H1 (cell line): ENCODE measurements at regions not wholly inside any gene's neighbourhood (a gene's known extent, or its start where the extent isn't known, plus 50 kb on each side); places are given as distances from the start of the nearest gene placed in this dataset.

Experiments
- CTCF ChIA-PET: fragments of 300-600 bp; sonication (Branson Sonifier 250); formaldehyde crosslinking; loops from one replicate; lab custom pipeline; 2021; ENCODE audit not compliant: partially characterized antibody; lab: Charles Lee
- POLR2A ChIA-PET: fragments of 300-600 bp; sonication (Branson Sonifier 250); formaldehyde crosslinking; loops from one replicate; lab custom pipeline; 2021; ENCODE audit warnings: inconsistent platforms; ENCODE audit not compliant: partially characterized antibody; lab: Charles Lee
- DNase-seq, 2 experiments: peaks; one replicate each; pipeline versions ENCODE4 v3.0.0 to v3.0.0-alpha.2; 2010 to 2022; ENCODE audit warnings: low spot score in 2 of 2, low read depth in 1 of 2, mixed read lengths in 1 of 2
- FAIRE-seq: peaks from 2 replicates; lab custom pipeline; 2011; peaks lifted over from hg19 to GRCh38; lab: Jason Lieb, UNC
- H2AFZ ChIP-seq: 2 replicates; pipeline ENCODE4 v1.8.1; 2012; ENCODE audit warnings: low read length, inconsistent platforms
- H2AK5ac ChIP-seq: 2 replicates; pipeline ENCODE4 v1.6.1; 2013; ENCODE audit warnings: low read depth, low read length
- H2BK120ac ChIP-seq: replicated peaks from 2 replicates; pipeline ENCODE3; 2013; ENCODE audit warnings: low read depth, low read length, inconsistent platforms
- H2BK12ac ChIP-seq: 2 replicates; pipeline ENCODE4 v1.6.1; 2013; ENCODE audit warnings: low read depth, low read length
- H2BK15ac ChIP-seq: 2 replicates; pipeline ENCODE4 v1.6.1; 2013; ENCODE audit warnings: low read length
- H2BK20ac ChIP-seq: 2 replicates; pipeline ENCODE4 v1.6.1; 2013; ENCODE audit warnings: low read length
- H2BK5ac ChIP-seq: 2 replicates; pipeline ENCODE4 v1.6.1; 2013; ENCODE audit warnings: low read depth, low read length
- H3K14ac ChIP-seq: 2 replicates; pipeline ENCODE4 v1.6.1; 2013; ENCODE audit warnings: inconsistent platforms; ENCODE audit not compliant: insufficient read length
- H3K18ac ChIP-seq: 2 replicates; pipeline ENCODE4 v1.6.1; 2013; ENCODE audit warnings: low read length; ENCODE audit errors: extremely low read depth
- H3K23ac ChIP-seq: 2 replicates; pipeline ENCODE4 v1.6.1; 2013; ENCODE audit warnings: inconsistent platforms; ENCODE audit not compliant: insufficient read length
- H3K23me2 ChIP-seq: 2 replicates; pipeline ENCODE4 v1.6.1; 2013; ENCODE audit warnings: low read depth, low read length
- H3K27ac ChIP-seq: 2 replicates; pipeline ENCODE4 v1.6.1; 2011; ENCODE audit warnings: low read depth, low read length, inconsistent platforms
- H3K27me3 ChIP-seq, 4 experiments: replicated peaks in 1 of 4; 1 replicate in 1 of 4; 2 replicates in 3 of 4; pipeline versions ENCODE4 v1.6.1 to v1.8.1; 2011 to 2013; ENCODE audit warnings: low read length in 3 of 4, mild to moderate bottlenecking in 3 of 4, inconsistent platforms in 2 of 4, mixed read lengths in 2 of 4, moderate library complexity in 1 of 4; ENCODE audit not compliant: control insufficient read depth in 3 of 4, insufficient read depth in 3 of 4; ENCODE audit errors: extremely low read depth in 1 of 4
- H3K36me3 ChIP-seq, 4 experiments: 2 replicates each; pipeline versions ENCODE4 v1.6.1 to v1.8.1; 2011 to 2013; ENCODE audit warnings: mild to moderate bottlenecking in 4 of 4, low read length in 3 of 4, moderate library complexity in 2 of 4, control low read depth in 1 of 4, inconsistent platforms in 1 of 4; ENCODE audit not compliant: insufficient read depth in 4 of 4, control insufficient read depth in 2 of 4
- H3K4ac ChIP-seq: replicated peaks from 2 replicates; pipeline ENCODE3; 2013; ENCODE audit warnings: low read length, low read depth, mixed read lengths, inconsistent platforms; ENCODE audit not compliant: insufficient read length
- H3K4me1 ChIP-seq, 4 experiments: replicated peaks in 1 of 4; 1 replicate in 1 of 4; 2 replicates in 3 of 4; pipeline versions ENCODE4 v1.6.1 to v1.8.1; 2011 to 2013; ENCODE audit warnings: low read length in 3 of 4, inconsistent platforms in 2 of 4, mixed read lengths in 1 of 4; ENCODE audit not compliant: insufficient read depth in 4 of 4, control insufficient read depth in 3 of 4
- H3K4me2 ChIP-seq, 2 experiments: 2 replicates each; pipeline versions ENCODE4 v1.6.1 to v1.8.1; 2011 to 2013; ENCODE audit warnings: low read depth in 2 of 2, low read length in 2 of 2, control low read depth in 1 of 2, inconsistent platforms in 1 of 2, mild to moderate bottlenecking in 1 of 2; ENCODE audit not compliant: insufficient read depth in 1 of 2
- H3K4me3 ChIP-seq, 4 experiments: fragments of 200-600, 300-600 bp in 1 of 4; sonication (generic), shearing (Covaris generic), sonication (Bioruptor Twin) in 1 of 4; 2 replicates each; pipeline versions ENCODE4 v1.5.1 to v1.8.1; 2011 to 2016; ENCODE audit warnings: low read length in 4 of 4, low read depth in 3 of 4, control low read depth in 2 of 4, inconsistent platforms in 2 of 4, mild to moderate bottlenecking in 2 of 4, mixed read lengths in 1 of 4, moderate library complexity in 1 of 4; ENCODE audit not compliant: insufficient read depth in 2 of 4; ENCODE audit errors: extremely low read depth in 1 of 4
- H3K56ac ChIP-seq: replicated peaks from 2 replicates; pipeline ENCODE3; 2013; ENCODE audit warnings: low read depth, mild to moderate bottlenecking, mixed read lengths, low read length, inconsistent platforms; ENCODE audit not compliant: insufficient read length
- H3K79me1 ChIP-seq: 2 replicates; pipeline ENCODE4 v1.6.1; 2013; ENCODE audit warnings: low read depth, low read length, control low read depth
- H3K79me2 ChIP-seq, 2 experiments: 2 replicates each; pipeline versions ENCODE4 v1.6.1 to v1.8.1; 2012 to 2013; ENCODE audit warnings: low read length in 2 of 2, mild to moderate bottlenecking in 2 of 2, inconsistent platforms in 1 of 2; ENCODE audit not compliant: insufficient read depth in 2 of 2, control insufficient read depth in 1 of 2
- H3K9ac ChIP-seq, 4 experiments: replicated peaks in 1 of 4; 1 replicate in 1 of 4; 2 replicates in 3 of 4; pipeline versions ENCODE4 v1.6.1 to v1.8.1; 2011 to 2013; ENCODE audit warnings: low read depth in 3 of 4, low read length in 3 of 4, control low read depth in 2 of 4, mild to moderate bottlenecking in 2 of 4, moderate library complexity in 2 of 4, inconsistent platforms in 1 of 4; ENCODE audit errors: extremely low read depth in 1 of 4
- H3K9me3 ChIP-seq, 2 experiments: 2 replicates each; pipeline versions ENCODE4 v1.6.1 to v1.8.1; 2012 to 2013; ENCODE audit warnings: mild to moderate bottlenecking in 2 of 2, moderate library complexity in 2 of 2, control low read depth in 1 of 2, inconsistent platforms in 1 of 2, low read depth in 1 of 2, low read length in 1 of 2, mixed read lengths in 1 of 2; ENCODE audit not compliant: insufficient read depth in 2 of 2
- H4K20me1 ChIP-seq, 2 experiments: replicated peaks in 1 of 2; 2 replicates each; pipeline versions ENCODE3 to v1.8.1; 2011 to 2013; ENCODE audit warnings: inconsistent platforms in 2 of 2, low read length in 2 of 2, mild to moderate bottlenecking in 1 of 2; ENCODE audit not compliant: insufficient read depth in 2 of 2, control insufficient read depth in 1 of 2
- H4K5ac ChIP-seq: 2 replicates; pipeline ENCODE4 v1.6.1; 2013; ENCODE audit warnings: low read length, low read depth, mixed read lengths, inconsistent platforms; ENCODE audit not compliant: insufficient read length
- H4K8ac ChIP-seq: 2 replicates; pipeline ENCODE4 v1.8.0; 2013; ENCODE audit warnings: mild to moderate bottlenecking, moderate library complexity, low read length, inconsistent platforms; ENCODE audit not compliant: insufficient read depth; ENCODE audit errors: extremely low read depth
- H4K91ac ChIP-seq: replicated peaks from 2 replicates; pipeline ENCODE3; 2013; ENCODE audit warnings: low read length, mixed read lengths, inconsistent platforms; ENCODE audit not compliant: insufficient read length
- ATF3 ChIP-seq: IDR thresholded peaks from 2 replicates; pipeline ENCODE4 v1.6.1; 2011; ENCODE audit warnings: low read depth, mild to moderate bottlenecking, low read length; ENCODE audit not compliant: insufficient read depth
- BRCA1 ChIP-seq: IDR thresholded peaks from 2 replicates; pipeline ENCODE4 v1.6.1; 2012; ENCODE audit warnings: low read depth, low read length, improper control_type of control experiment
- CHD1 ChIP-seq: IDR thresholded peaks from 2 replicates; pipeline ENCODE4 v1.6.1; 2012; ENCODE audit warnings: low read depth, low read length, improper control_type of control experiment
- HDAC2 ChIP-seq, 2 experiments: fragments of 300-600 bp in 1 of 2; sonication (generic) in 1 of 2; IDR thresholded peaks; 2 replicates each; pipeline ENCODE4 v1.6.1; 2011 to 2012; ENCODE audit warnings: low read depth in 2 of 2, low read length in 2 of 2, mild to moderate bottlenecking in 2 of 2, moderate library complexity in 2 of 2, borderline replicate concordance in 1 of 2, inconsistent platforms in 1 of 2
- JUND ChIP-seq: IDR thresholded peaks from 2 replicates; pipeline ENCODE4 v1.6.1; 2011; ENCODE audit warnings: mild to moderate bottlenecking, improper control_type of control experiment, low read length
- MAFK ChIP-seq: IDR thresholded peaks from 2 replicates; pipeline ENCODE4 v1.6.1; 2012; ENCODE audit warnings: low read depth, mild to moderate bottlenecking, improper control_type of control experiment, low read length
- MAX ChIP-seq: IDR thresholded peaks from 2 replicates; pipeline ENCODE4 v1.6.1; 2012; ENCODE audit warnings: inconsistent platforms
- POU5F1 ChIP-seq: IDR thresholded peaks from 2 replicates; pipeline ENCODE4 v1.6.1; 2011; ENCODE audit warnings: low read depth, mild to moderate bottlenecking, low read length, moderate library complexity
- RBBP5 ChIP-seq: IDR thresholded peaks from 2 replicates; pipeline ENCODE4 v1.7.1; 2012; ENCODE audit warnings: low read depth, mild to moderate bottlenecking, inconsistent platforms, low read length, moderate library complexity, borderline replicate concordance
- RFX5 ChIP-seq: IDR thresholded peaks from 2 replicates; pipeline ENCODE4 v1.6.1; 2011; ENCODE audit warnings: low read depth, low read length, improper control_type of control experiment, borderline replicate concordance
- SUZ12 ChIP-seq: fragments of 200-600 bp; sonication (generic); IDR thresholded peaks from 2 replicates; pipeline ENCODE4 v1.6.1; 2012; ENCODE audit warnings: mild to moderate bottlenecking, inconsistent platforms, low read length, moderate library complexity, mixed read lengths
- TCF12 ChIP-seq: IDR thresholded peaks from 2 replicates; pipeline ENCODE4 v1.6.1; 2011; ENCODE audit warnings: low read depth, mild to moderate bottlenecking, low read length
- ZNF274 ChIP-seq: IDR thresholded peaks from 2 replicates; pipeline ENCODE4 v1.7.0; 2012; ENCODE audit warnings: low read length, borderline replicate concordance; ENCODE audit errors: extremely low read depth
- WGBS, 2 experiments: shearing (Covaris generic) in 1 of 2; methylation state at CpG; one replicate each; pipeline versions ENCODE4 v1.1.6 to v1.1.7; 2013 to 2015; ENCODE audit warnings: low lambda C conversion rate in 2 of 2, mixed read lengths in 2 of 2, inconsistent platforms in 1 of 2, low coverage in 1 of 2, missing lambda C conversion rate in 1 of 2; ENCODE audit not compliant: insufficient replicate concordance in 2 of 2, insufficient coverage in 1 of 2, insufficient read length in 1 of 2; ENCODE audit errors: extremely low coverage in 1 of 2, missing lambda C conversion rate in 1 of 2; 5-methylcytosine and 5-hydroxymethylcytosine counted together

GRCh38 chr12:97223419-97223818, 239.2 kb upstream of the RMST start:
- ChIA-PET POLR2A (no interaction called here), CTCF (interaction anchor here (0.8 kb wide), 1 partner anchor 181 kb away, joined by 3 read pairs; no protein-coding TSS in a partner anchor)
- H3K9me3 ChIP-seq, result no peaks in the 10 kb centered on the region
- no peaks in the 10 kb centered on the region for H3K79me1 ChIP-seq
- no peaks in the 10 kb centered on the region for H3K79me2 ChIP-seq
- no peaks in the 10 kb centered on the region; a peak in 1 of 8 replicates for H3K36me3 ChIP-seq
- H3K27me3 ChIP-seq, result no peaks in the 10 kb centered on the region; a peak in 1 of 7 replicates
- H3K14ac ChIP-seq, result no peak overlapping the region
- no peak overlapping the region for H4K8ac ChIP-seq
- H2BK120ac ChIP-seq, result no peak overlapping the region
- no peak overlapping the region for H4K5ac ChIP-seq
- 88% methylated on average over 1 of the region's 1 CpG; no CpG with 5 or more reads in 1 of the 2 experiments for WGBS, 2 experiments
- no peaks in the 10 kb centered on the region for H3K23me2 ChIP-seq
- no peak overlapping the region for H2BK12ac ChIP-seq
- no peaks in the 10 kb centered on the region for H3K4me1 ChIP-seq
- H3K4me3 ChIP-seq, result no peak overlapping the region
- no peak overlapping the region for H2BK5ac ChIP-seq
- H3K4me2 ChIP-seq, result no peak overlapping the region
- no peak overlapping the region for H2AK5ac ChIP-seq
- H3K18ac ChIP-seq, result no peak overlapping the region
- no peak overlapping the region for H3K56ac ChIP-seq
- no peak overlapping the region for H2AFZ ChIP-seq
- no peaks in the 10 kb centered on the region for H4K20me1 ChIP-seq
- H3K27ac ChIP-seq, result no peak overlapping the region
- H2BK20ac ChIP-seq, result no peak overlapping the region
- TF ChIP-seq RBBP5 (no peak), MAX (no peak), HDAC2 (IDR thresholded peaks at IDR 0.05; ENCODE audit: borderline replicate concordance in 1 of 2, low read depth in 2 of 2, low read length in 2 of 2) (no peak), ZNF274 (no peak), ATF3 (no peak), POU5F1 (no peak), CHD1 (no peak), BRCA1 (no peak), TCF12 (no peak), SUZ12 (no peak), JUND (no peak), MAFK (no peak), RFX5 (no peak)
- H4K91ac ChIP-seq, result no peak overlapping the region
- H3K4ac ChIP-seq, result no peak overlapping the region
- no peak overlapping the region for H3K9ac ChIP-seq
- FAIRE-seq, result no peak
- no peak for DNase-seq
- no peak overlapping the region for H3K23ac ChIP-seq
- H2BK15ac ChIP-seq, result no peak overlapping the region
